GM19324 (cell line): ENCODE measurements at regions not wholly inside any gene's neighbourhood (a gene's known extent, or its start where the extent isn't known, plus 50 kb on each side); places are given as distances from the start of the nearest gene placed in this dataset.

Experiments
- ATAC-seq: cut with Tn5 transposase; IDR thresholded peaks from one replicate; pipeline ENCODE4 v1.9.1; 2021; ENCODE audit warnings: mild to moderate bottlenecking, moderate library complexity; ENCODE audit not compliant: unreplicated experiment, low FRiP score

- ATAC-seq = no peak
Observed at GRCh38 chr6:155980014-155980767, 524.6 kb upstream of the NOX3 start.

GRCh38 chr6:155975506-155975905 is 519.9 kb upstream of the NOX3 start:
- ATAC-seq = no peak

GRCh38 chr6:155974811-155975323 is 519.2 kb upstream of the NOX3 start:
- ATAC-seq = no peak

GRCh38 chr6:155974359-155974758 is 518.7 kb upstream of the NOX3 start:
- no peak for ATAC-seq

- ATAC-seq = no peak
Observed at GRCh38 chr6:155970876-155971708, 515.5 kb upstream of the NOX3 start.

GRCh38 chr6:155970472-155970871 is 514.8 kb upstream of the NOX3 start:
- ATAC-seq = no peak

- ATAC-seq = no peak
Observed at GRCh38 chr6:155968921-155969320, 513.3 kb upstream of the NOX3 start.

GRCh38 chr6:155967322-155967721 is 511.7 kb upstream of the NOX3 start:
- no peak for ATAC-seq

- ATAC-seq = no peak
Observed at GRCh38 chr6:155964544-155964943, 508.9 kb upstream of the NOX3 start.

GRCh38 chr6:155962276-155962675 is 506.6 kb upstream of the NOX3 start:
- no peak for ATAC-seq

GRCh38 chr6:155959898-155960495 is 504.4 kb upstream of the NOX3 start:
- ATAC-seq = no peak

- no peak for ATAC-seq
Observed at GRCh38 chr6:155958550-155958949, 502.9 kb upstream of the NOX3 start.

GRCh38 chr6:155955038-155955437 is 499.4 kb upstream of the NOX3 start:
- no peak for ATAC-seq

- no peak for ATAC-seq
Observed at GRCh38 chr6:155954149-155954548, 498.5 kb upstream of the NOX3 start.

- ATAC-seq = no peak
Observed at GRCh38 chr6:155949256-155949655, 493.6 kb upstream of the NOX3 start.

- no peak for ATAC-seq
Observed at GRCh38 chr6:155946860-155947259, 491.2 kb upstream of the NOX3 start.

GRCh38 chr6:155943635-155944034 is 488.0 kb upstream of the NOX3 start:
- no peak for ATAC-seq

- ATAC-seq = no peak
Observed at GRCh38 chr6:155939253-155939652, 483.6 kb upstream of the NOX3 start.

GRCh38 chr6:155936551-155936950 is 480.9 kb upstream of the NOX3 start:
- no peak for ATAC-seq

GRCh38 chr6:155936127-155936526 is 480.5 kb upstream of the NOX3 start:
- ATAC-seq = no peak
